HepG2 (cell line): ENCODE measurements at regions not wholly inside any gene's neighbourhood (a gene's known extent, or its start where the extent isn't known, plus 50 kb on each side); places are given as distances from the start of the nearest gene placed in this dataset.

Experiments
- ATAC-seq: fragments of 200-7000 bp; cut with Tn5 transposase; 3 replicates; pipeline ENCODE4 v1.9.1; 2020; ENCODE audit warnings: mild to moderate bottlenecking, moderate library complexity
- BruUV-seq: library from RNA; stranded (reverse); fragments of 400-500 nt; replicated peaks from 2 replicates; lab custom pipeline; 2021; lab: Mats Ljungman, UMichigan
- CTCF ChIA-PET: fragments of 300-600 bp; formaldehyde crosslinking; extraction: SDS; loops from one replicate; lab custom pipeline; 2021; ENCODE audit warnings: low total read pairs, inconsistent platforms, low intra/inter-chr PET ratio; lab: Yijun Ruan, JAX
- POLR2A ChIA-PET: fragments of 350-600 bp; sonication (Branson Sonifier 250); formaldehyde crosslinking; loops from one replicate; lab custom pipeline; 2020; ENCODE audit warnings: antibody characterized with exemption, inconsistent platforms; lab: Yijun Ruan, JAX
- DNase-seq: peaks from one replicate; pipeline ENCODE4 v3.0.0-alpha.2; 2015; ENCODE audit warnings: low spot score
- FAIRE-seq: peaks from 3 replicates; lab custom pipeline; 2011; peaks lifted over from hg19 to GRCh38; lab: Jason Lieb, UNC
- H2AFZ ChIP-seq: one replicate; pipeline ENCODE4 v1.6.1; 2011; ENCODE audit warnings: low read length, inconsistent platforms
- H3K27ac ChIP-seq: fragments of 300-600 bp; 3 replicates; pipeline ENCODE4 v1.8.0; 2011; ENCODE audit warnings: mixed run types, mild to moderate bottlenecking, mixed read lengths, low read length, inconsistent platforms; ENCODE audit not compliant: insufficient read depth; ENCODE audit errors: extremely low read length
- H3K27me3 ChIP-seq, 2 experiments: fragments of 200-600 bp in 1 of 2; 2 replicates in 1 of 2; 3 replicates in 1 of 2; pipeline versions ENCODE4 v1.6.0 to v1.8.0; 2011; ENCODE audit warnings: low read length in 2 of 2, mild to moderate bottlenecking in 2 of 2, moderate library complexity in 2 of 2, inconsistent platforms in 1 of 2; ENCODE audit not compliant: insufficient read depth in 2 of 2, control insufficient read depth in 1 of 2
- H3K36me3 ChIP-seq, 2 experiments: fragments of 200-600 bp in 1 of 2; replicated peaks in 1 of 2; 2 replicates in 1 of 2; 3 replicates in 1 of 2; pipeline versions ENCODE4 v1.5.1 to v1.8.0; 2011; ENCODE audit warnings: low read length in 2 of 2, inconsistent platforms in 1 of 2; ENCODE audit not compliant: insufficient read depth in 2 of 2, control insufficient read depth in 1 of 2
- H3K4me1 ChIP-seq: 2 replicates; pipeline ENCODE4 v1.5.1; 2012; ENCODE audit warnings: low read length, inconsistent platforms; ENCODE audit not compliant: insufficient read depth
- H3K4me2 ChIP-seq: 2 replicates; pipeline ENCODE4 v1.6.0; 2011; ENCODE audit warnings: low read depth, low read length, inconsistent platforms
- H3K4me3 ChIP-seq, 3 experiments: fragments of 200-600 bp in 1 of 3; sonication (generic), shearing (Covaris generic) in 1 of 3; replicated peaks in 1 of 3; 2 replicates each; pipeline ENCODE4 v1.5.1; 2011 to 2016; ENCODE audit warnings: low read length in 3 of 3, inconsistent platforms in 2 of 3, low read depth in 2 of 3, mild to moderate bottlenecking in 2 of 3, control low read depth in 1 of 3, mixed read lengths in 1 of 3; ENCODE audit not compliant: insufficient read depth in 1 of 3
- H3K79me2 ChIP-seq: one replicate; pipeline ENCODE4 v1.6.1; 2011; ENCODE audit warnings: low read length, inconsistent platforms; ENCODE audit not compliant: insufficient read depth
- H3K9ac ChIP-seq: 2 replicates; pipeline ENCODE4 v1.6.0; 2011; ENCODE audit warnings: mild to moderate bottlenecking, low read depth, low read length, inconsistent platforms; ENCODE audit not compliant: insufficient read depth
- H3K9me3 ChIP-seq: 2 replicates; pipeline ENCODE4 v1.5.1; 2012; ENCODE audit warnings: mild to moderate bottlenecking, low read length
- H4K20me1 ChIP-seq: 2 replicates; pipeline ENCODE4 v1.6.0; 2011; ENCODE audit warnings: inconsistent platforms, mild to moderate bottlenecking, low read length, moderate library complexity; ENCODE audit not compliant: insufficient read depth
- GATA4 ChIP-seq: sonication (generic); IDR thresholded peaks from 2 replicates; pipeline ENCODE4 v1.6.1; 2016; ENCODE audit warnings: antibody characterized with exemption, low read depth, borderline replicate concordance
- GMEB1 ChIP-seq: sonication (generic); formaldehyde crosslinking; IDR thresholded peaks from 2 replicates; pipeline ENCODE4 v1.5.1; 2020; ENCODE audit warnings: missing genetic modification reagents, mild to moderate bottlenecking, borderline replicate concordance
- HHEX ChIP-seq: IDR thresholded peaks from 2 replicates; pipeline ENCODE4 v1.6.1; 2016; ENCODE audit warnings: control low read depth
- HIVEP1 ChIP-seq: sonication (generic); formaldehyde crosslinking; IDR thresholded peaks from 2 replicates; pipeline ENCODE4 v1.4.0; 2020; ENCODE audit warnings: mild to moderate bottlenecking, missing genetic modification reagents
- MAX ChIP-seq: IDR thresholded peaks from 2 replicates; pipeline ENCODE4 v1.6.1; 2012; ENCODE audit warnings: inconsistent platforms
- SIX1 ChIP-seq: sonication (generic); formaldehyde crosslinking; IDR thresholded peaks from 2 replicates; pipeline ENCODE4 v1.4.0; 2020; ENCODE audit warnings: missing genetic modification reagents, borderline replicate concordance
- SNRNP70 ChIP-seq: fragments of 200-400 bp; formaldehyde crosslinking; IDR thresholded peaks from 2 replicates; pipeline ENCODE4 v1.6.1; 2017; ENCODE audit warnings: mild to moderate bottlenecking, low read depth, low read length, moderate library complexity
- TRAFD1 ChIP-seq: sonication (generic); formaldehyde crosslinking; IDR thresholded peaks from 2 replicates; pipeline ENCODE4 v1.5.1; 2020; ENCODE audit warnings: missing genetic modification reagents, mild to moderate bottlenecking, borderline replicate concordance
- TRIM22 ChIP-seq: fragments of 450-650 bp; IDR thresholded peaks from 2 replicates; pipeline ENCODE4 v1.6.1; 2017
- ZBTB7B ChIP-seq: sonication (generic); formaldehyde crosslinking; IDR thresholded peaks from 2 replicates; pipeline ENCODE4 v1.4.0; 2020; ENCODE audit warnings: missing genetic modification reagents
- ZNF253 ChIP-seq: sonication (generic); formaldehyde crosslinking; IDR thresholded peaks from 2 replicates; pipeline ENCODE4 v1.8.0; 2022; ENCODE audit warnings: mild to moderate bottlenecking, missing genetic modification reagents, borderline replicate concordance
- ZNF646 ChIP-seq: sonication (generic); formaldehyde crosslinking; IDR thresholded peaks from 2 replicates; pipeline ENCODE4 v1.9.0; 2021; ENCODE audit warnings: mild to moderate bottlenecking, missing genetic modification reagents
- ZNF724P ChIP-seq: sonication (generic); formaldehyde crosslinking; IDR thresholded peaks from 2 replicates; pipeline ENCODE4 v1.8.0; 2022; ENCODE audit warnings: missing genetic modification reagents, borderline replicate concordance
- ZSCAN25 ChIP-seq: sonication (generic); formaldehyde crosslinking; IDR thresholded peaks from 2 replicates; pipeline ENCODE4 v1.8.0; 2022; ENCODE audit warnings: mild to moderate bottlenecking, missing genetic modification reagents
- WGBS: methylation state at CpG from one replicate; pipeline ENCODE4 v1.1.6; 2017; ENCODE audit warnings: low lambda C conversion rate; 5-methylcytosine and 5-hydroxymethylcytosine counted together
- in situ Hi-C: cut with HindIII; loops from 2 replicates; pipeline ENCODE4 v1.10.0; 2017; ENCODE audit warnings: low pct_unique_long_range_greater_than_20kb; ENCODE audit not compliant: extremely low pct_ligation_motif_present
- intact Hi-C: fragments of 100-400 bp; cut with micrococcal nuclease; formaldehyde crosslinking; loops from one replicate; pipeline ENCODE4 v1.10.0; 2022; ENCODE audit not compliant: unreplicated experiment

GRCh38 chr13:107220245-107220644, 652.3 kb upstream of the ARGLU1 start:
- Histone ChIP-seq H4K20me1 (no peaks in the 10 kb centered on the region), H3K4me3 (no peak overlapping the region), H3K9me3 (no peaks in the 10 kb centered on the region), H3K27ac (no peak overlapping the region), H3K36me3 (no peaks in the 10 kb centered on the region), H3K79me2 (no peaks in the 10 kb centered on the region), H3K27me3 (peaks cover 0 to 9% of the 10 kb centered on the region in 2 experiments; a peak in 1 of 5 replicates), H3K9ac (no peak overlapping the region), H3K4me1 (no peaks in the 10 kb centered on the region), H3K4me2 (no peak overlapping the region), H2AFZ (no peak overlapping the region)
- DNase-seq (no peak), FAIRE-seq (no peak), ATAC-seq (no peak)
- in situ Hi-C loops (loop anchor here (25.0 kb wide), 1 partner anchor 642 kb away; a partner anchor contains a TSS), intact Hi-C loops (no loop called here)
- 3% methylated on average over 2 of the region's 2 CpGs for WGBS
- BruUV-seq = no TSS peak
- ChIA-PET POLR2A (no interaction called here), CTCF (no interaction called here)
- TF ChIP-seq TRIM22 (no peak), MAX (no peak), ZNF253 (CRISPR knock-in tag) (no peak), TRAFD1 (CRISPR knock-in tag) (no peak), GATA4 (no peak), HIVEP1 (no peak), ZSCAN25 (CRISPR knock-in tag) (no peak), ZBTB7B (no peak), GMEB1 (CRISPR knock-in tag) (no peak), ZNF724P (CRISPR knock-in tag) (no peak), HHEX (no peak), SIX1 (CRISPR knock-in tag) (no peak), SNRNP70 (no peak), ZNF646 (no peak)
